ENCODE measurements at regions not wholly inside any gene's neighbourhood (a gene's known extent, or its start where the extent isn't known, plus 50 kb on each side); places are given as distances from the start of the nearest gene placed in this dataset.

GRCh38 chr5:135159626-135160025 is 125.6 kb upstream of the PITX1 start:
- Histone ChIP-seq H3K36me3 (replicated peaks in 1 of 2; ENCODE audit: control insufficient read depth in 2 of 2, insufficient read depth in 2 of 2, low read length in 2 of 2) (no peaks in the 10 kb centered on the region), H2AK5ac (ENCODE audit: low read depth, low read length) (no peak overlapping the region), H3K23ac (ENCODE audit: low read depth, low read length, poor library complexity) (no peak overlapping the region), H3K4me3 (ENCODE audit: low read length in 2 of 2) (no peak overlapping the region), H3K4me2 (ENCODE audit: insufficient read depth, low read length, poor library complexity, severe bottlenecking) (no peak overlapping the region), H3K14ac (ENCODE audit: low read length) (no peak overlapping the region), H3K9me3 (replicated peaks in 1 of 2; ENCODE audit: control insufficient read depth in 2 of 2, insufficient read depth in 1 of 2, low read depth in 1 of 2, low read length in 2 of 2) (peaks cover 0 to 2% of the 10 kb centered on the region in 2 donors), H3K27me3 (ENCODE audit: control insufficient read depth in 3 of 3, insufficient read depth in 3 of 3, low read depth in 1 of 3, low read length in 3 of 3) (peaks cover 0 to 9% (median 0%) of the 10 kb centered on the region in 3 experiments), H2BK15ac (ENCODE audit: low read length) (no peak overlapping the region), H3K4ac (ENCODE audit: low read length) (no peak overlapping the region), H3K4me1 (ENCODE audit: control insufficient read depth in 2 of 2, insufficient read depth in 1 of 2, low read depth in 1 of 2, low read length in 2 of 2) (no peaks in the 10 kb centered on the region), H3K9ac (ENCODE audit: low read depth, low read length, poor library complexity) (no peak overlapping the region), H2BK5ac (ENCODE audit: low read length) (no peak overlapping the region), H4K91ac (ENCODE audit: low read depth, low read length, poor library complexity) (no peak overlapping the region), H3K79me1 (ENCODE audit: low read depth, low read length) (no peaks in the 10 kb centered on the region), H3K18ac (ENCODE audit: low read length) (no peak overlapping the region), H3K27ac (replicated peaks; ENCODE audit: low read length) (no peak overlapping the region), H2BK12ac (ENCODE audit: low read length) (no peak overlapping the region), H2AFZ (ENCODE audit: low read length) (no peak overlapping the region), H4K8ac (ENCODE audit: low read depth, low read length) (no peak overlapping the region), H2BK120ac (ENCODE audit: low read depth, low read length) (no peak overlapping the region)
- DNase-seq (ENCODE audit: low spot score): no peak
- WGBS, 2 donors (ENCODE audit: extremely low coverage in 2 of 2, insufficient read length in 2 of 2, insufficient replicate concordance in 1 of 2): no CpG with 5 or more reads among the region's 1 CpG

- WGBS, 2 donors (ENCODE audit: extremely low coverage in 2 of 2, insufficient read length in 2 of 2, insufficient replicate concordance in 1 of 2): no CpG with 5 or more reads among the region's 4 CpGs
- Histone ChIP-seq H3K9me3 (replicated peaks in 1 of 2; ENCODE audit: control insufficient read depth in 2 of 2, insufficient read depth in 1 of 2, low read depth in 1 of 2, low read length in 2 of 2) (peaks cover 0 to 2% of the 10 kb centered on the region in 2 donors), H3K4ac (ENCODE audit: low read length) (no peak overlapping the region), H3K23ac (ENCODE audit: low read depth, low read length, poor library complexity) (no peak overlapping the region), H3K79me1 (ENCODE audit: low read depth, low read length) (no peaks in the 10 kb centered on the region), H3K4me1 (ENCODE audit: control insufficient read depth in 2 of 2, insufficient read depth in 1 of 2, low read depth in 1 of 2, low read length in 2 of 2) (no peaks in the 10 kb centered on the region), H2AK5ac (ENCODE audit: low read depth, low read length) (no peak overlapping the region), H4K91ac (ENCODE audit: low read depth, low read length, poor library complexity) (no peak overlapping the region), H3K4me2 (ENCODE audit: insufficient read depth, low read length, poor library complexity, severe bottlenecking) (no peak overlapping the region), H2BK12ac (ENCODE audit: low read length) (no peak overlapping the region), H3K9ac (ENCODE audit: low read depth, low read length, poor library complexity) (no peak overlapping the region), H3K27me3 (ENCODE audit: control insufficient read depth in 3 of 3, insufficient read depth in 3 of 3, low read depth in 1 of 3, low read length in 3 of 3) (peaks cover 0 to 9% (median 0%) of the 10 kb centered on the region in 3 experiments), H2BK5ac (ENCODE audit: low read length) (no peak overlapping the region), H3K27ac (replicated peaks; ENCODE audit: low read length) (no peak overlapping the region), H3K18ac (ENCODE audit: low read length) (no peak overlapping the region), H3K36me3 (replicated peaks in 1 of 2; ENCODE audit: control insufficient read depth in 2 of 2, insufficient read depth in 2 of 2, low read length in 2 of 2) (no peaks in the 10 kb centered on the region), H2AFZ (ENCODE audit: low read length) (no peak overlapping the region), H3K4me3 (ENCODE audit: low read length in 2 of 2) (no peak overlapping the region), H2BK15ac (ENCODE audit: low read length) (no peak overlapping the region), H4K8ac (ENCODE audit: low read depth, low read length) (no peak overlapping the region), H3K14ac (ENCODE audit: low read length) (no peak overlapping the region), H2BK120ac (ENCODE audit: low read depth, low read length) (no peak overlapping the region)
- no peak for DNase-seq (ENCODE audit: low spot score)
These were observed 125.0 kb upstream of the PITX1 start for GRCh38 chr5:135158982-135159381.

GRCh38 chr5:135158314-135158697 is 124.3 kb upstream of the PITX1 start:
- Histone ChIP-seq H3K9ac (ENCODE audit: low read depth, low read length, poor library complexity) (no peak overlapping the region), H3K14ac (ENCODE audit: low read length) (no peak overlapping the region), H2BK12ac (ENCODE audit: low read length) (no peak overlapping the region), H2BK5ac (ENCODE audit: low read length) (no peak overlapping the region), H3K9me3 (replicated peaks in 1 of 2; ENCODE audit: control insufficient read depth in 2 of 2, insufficient read depth in 1 of 2, low read depth in 1 of 2, low read length in 2 of 2) (peaks cover 0 to 2% of the 10 kb centered on the region in 2 donors), H2BK120ac (ENCODE audit: low read depth, low read length) (no peak overlapping the region), H3K4ac (ENCODE audit: low read length) (no peak overlapping the region), H4K8ac (ENCODE audit: low read depth, low read length) (no peak overlapping the region), H2AK5ac (ENCODE audit: low read depth, low read length) (no peak overlapping the region), H3K79me1 (ENCODE audit: low read depth, low read length) (no peaks in the 10 kb centered on the region), H3K18ac (ENCODE audit: low read length) (no peak overlapping the region), H3K23ac (ENCODE audit: low read depth, low read length, poor library complexity) (no peak overlapping the region), H3K4me1 (ENCODE audit: control insufficient read depth in 2 of 2, insufficient read depth in 1 of 2, low read depth in 1 of 2, low read length in 2 of 2) (no peaks in the 10 kb centered on the region), H4K91ac (ENCODE audit: low read depth, low read length, poor library complexity) (no peak overlapping the region), H2BK15ac (ENCODE audit: low read length) (no peak overlapping the region), H3K4me3 (ENCODE audit: low read length in 2 of 2) (no peak overlapping the region), H3K36me3 (replicated peaks in 1 of 2; ENCODE audit: control insufficient read depth in 2 of 2, insufficient read depth in 2 of 2, low read length in 2 of 2) (no peaks in the 10 kb centered on the region), H3K27ac (replicated peaks; ENCODE audit: low read length) (no peak overlapping the region), H3K4me2 (ENCODE audit: insufficient read depth, low read length, poor library complexity, severe bottlenecking) (no peak overlapping the region), H2AFZ (ENCODE audit: low read length) (no peak overlapping the region), H3K27me3 (ENCODE audit: control insufficient read depth in 3 of 3, insufficient read depth in 3 of 3, low read depth in 1 of 3, low read length in 3 of 3) (peaks cover 0 to 9% (median 0%) of the 10 kb centered on the region in 3 experiments)
- WGBS, 2 donors (ENCODE audit: extremely low coverage in 2 of 2, insufficient read length in 2 of 2, insufficient replicate concordance in 1 of 2): no CpG with 5 or more reads among the region's 1 CpG
- no peak for DNase-seq (ENCODE audit: low spot score)

GRCh38 chr5:135157421-135158313 is 123.6 kb upstream of the PITX1 start:
- no peak overlapping the region for H2BK5ac ChIP-seq (ENCODE audit: low read length)
- H3K27ac ChIP-seq (replicated peaks; ENCODE audit: low read length): no peak overlapping the region
- H3K36me3 ChIP-seq (replicated peaks in 1 of 2; ENCODE audit: control insufficient read depth in 2 of 2, insufficient read depth in 2 of 2, low read length in 2 of 2): no peaks in the 10 kb centered on the region
- H3K18ac ChIP-seq (ENCODE audit: low read length): no peak overlapping the region
- peaks cover 0 to 2% of the 10 kb centered on the region in 2 donors for H3K9me3 ChIP-seq (replicated peaks in 1 of 2; ENCODE audit: control insufficient read depth in 2 of 2, insufficient read depth in 1 of 2, low read depth in 1 of 2, low read length in 2 of 2)
- H2BK12ac ChIP-seq (ENCODE audit: low read length): no peak overlapping the region
- H3K4ac ChIP-seq (ENCODE audit: low read length): no peak overlapping the region
- no peak overlapping the region for H2AFZ ChIP-seq (ENCODE audit: low read length)
- no peaks in the 10 kb centered on the region for H3K79me1 ChIP-seq (ENCODE audit: low read depth, low read length)
- no peak overlapping the region for H3K4me2 ChIP-seq (ENCODE audit: insufficient read depth, low read length, poor library complexity, severe bottlenecking)
- no peak overlapping the region for H4K91ac ChIP-seq (ENCODE audit: low read depth, low read length, poor library complexity)
- no peak overlapping the region for H3K9ac ChIP-seq (ENCODE audit: low read depth, low read length, poor library complexity)
- no peak overlapping the region for H2BK120ac ChIP-seq (ENCODE audit: low read depth, low read length)
- H3K14ac ChIP-seq (ENCODE audit: low read length): no peak overlapping the region
- H3K4me3 ChIP-seq (ENCODE audit: low read length in 2 of 2): no peak overlapping the region
- H3K23ac ChIP-seq (ENCODE audit: low read depth, low read length, poor library complexity): no peak overlapping the region
- DNase-seq (ENCODE audit: low spot score): no peak
- H2AK5ac ChIP-seq (ENCODE audit: low read depth, low read length): no peak overlapping the region
- no CpG with 5 or more reads among the region's 6 CpGs for WGBS, 2 donors (ENCODE audit: extremely low coverage in 2 of 2, insufficient read length in 2 of 2, insufficient replicate concordance in 1 of 2)
- H2BK15ac ChIP-seq (ENCODE audit: low read length): no peak overlapping the region
- no peaks in the 10 kb centered on the region for H3K4me1 ChIP-seq (ENCODE audit: control insufficient read depth in 2 of 2, insufficient read depth in 1 of 2, low read depth in 1 of 2, low read length in 2 of 2)
- H3K27me3 ChIP-seq (ENCODE audit: control insufficient read depth in 3 of 3, insufficient read depth in 3 of 3, low read depth in 1 of 3, low read length in 3 of 3): peaks cover 0 to 9% (median 0%) of the 10 kb centered on the region in 3 experiments
- no peak overlapping the region for H4K8ac ChIP-seq (ENCODE audit: low read depth, low read length)

All from neuronal stem cell (in vitro differentiated cells).